ENCODE measurements at regions not wholly inside any gene's neighbourhood (a gene's known extent, or its start where the extent isn't known, plus 50 kb on each side); places are given as distances from the start of the nearest gene placed in this dataset.

DNA sequence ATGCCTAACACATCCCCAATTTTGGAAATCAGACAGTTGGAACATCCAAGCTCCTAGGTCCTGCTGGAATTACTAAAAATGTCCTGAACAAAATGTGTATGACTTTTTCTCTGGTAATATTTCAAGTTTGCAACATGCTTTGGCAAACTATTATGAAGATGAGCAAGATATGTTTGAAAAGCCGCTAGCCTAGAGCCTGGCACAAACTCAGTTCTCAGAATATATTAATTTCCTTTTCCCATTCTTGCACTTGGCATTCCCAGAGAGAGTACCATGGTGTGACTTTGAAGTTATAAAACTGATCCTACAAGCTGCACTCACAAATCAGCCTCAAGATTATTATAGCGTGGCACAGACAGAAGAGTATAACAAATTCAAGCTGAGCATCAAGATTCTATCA is 1031.1 kb downstream of the NTRK3 start:
- Histone ChIP-seq H3K36me3 (ENCODE audit: control insufficient read depth, insufficient read depth, low read length) (no peaks in the 10 kb centered on the region), H3K9me3 (ENCODE audit: control insufficient read depth, insufficient read depth, low read depth, low read length) (no peaks in the 10 kb centered on the region), H3K4me2 (ENCODE audit: extremely low read depth, insufficient read depth, low read length) (no peak overlapping the region), H3K27me3 (ENCODE audit: control insufficient read depth, insufficient read depth, low read length) (no peaks in the 10 kb centered on the region), H4K20me1 (ENCODE audit: control insufficient read depth, extremely low read depth, insufficient read depth, low read length) (no peaks in the 10 kb centered on the region), H3K9ac (ENCODE audit: insufficient read depth, low read length) (no peak overlapping the region), H2AFZ (ENCODE audit: low read length) (no peak overlapping the region), H3K4me3 (replicated peaks in 1 of 4; ENCODE audit: control extremely low read depth in 1 of 4, insufficient read depth in 1 of 4, low read depth in 3 of 4, low read length in 4 of 4) (no peak overlapping the region), H3K4me1 (ENCODE audit: control insufficient read depth, extremely low read depth, insufficient read depth, low read length) (no peaks in the 10 kb centered on the region), H3K79me2 (ENCODE audit: control insufficient read depth, insufficient read depth, low read length) (no peaks in the 10 kb centered on the region), H3K27ac (ENCODE audit: insufficient read depth, low read length) (no peak overlapping the region)
- DNase-seq (ENCODE audit: low read depth in 2 of 2), result no peak
- no peak for TF ChIP-seq EZH2 (IDR thresholded peaks at IDR 0.05; ENCODE audit: low read length, missing control alignments)
- TF ChIP-seq, protein P1, sequence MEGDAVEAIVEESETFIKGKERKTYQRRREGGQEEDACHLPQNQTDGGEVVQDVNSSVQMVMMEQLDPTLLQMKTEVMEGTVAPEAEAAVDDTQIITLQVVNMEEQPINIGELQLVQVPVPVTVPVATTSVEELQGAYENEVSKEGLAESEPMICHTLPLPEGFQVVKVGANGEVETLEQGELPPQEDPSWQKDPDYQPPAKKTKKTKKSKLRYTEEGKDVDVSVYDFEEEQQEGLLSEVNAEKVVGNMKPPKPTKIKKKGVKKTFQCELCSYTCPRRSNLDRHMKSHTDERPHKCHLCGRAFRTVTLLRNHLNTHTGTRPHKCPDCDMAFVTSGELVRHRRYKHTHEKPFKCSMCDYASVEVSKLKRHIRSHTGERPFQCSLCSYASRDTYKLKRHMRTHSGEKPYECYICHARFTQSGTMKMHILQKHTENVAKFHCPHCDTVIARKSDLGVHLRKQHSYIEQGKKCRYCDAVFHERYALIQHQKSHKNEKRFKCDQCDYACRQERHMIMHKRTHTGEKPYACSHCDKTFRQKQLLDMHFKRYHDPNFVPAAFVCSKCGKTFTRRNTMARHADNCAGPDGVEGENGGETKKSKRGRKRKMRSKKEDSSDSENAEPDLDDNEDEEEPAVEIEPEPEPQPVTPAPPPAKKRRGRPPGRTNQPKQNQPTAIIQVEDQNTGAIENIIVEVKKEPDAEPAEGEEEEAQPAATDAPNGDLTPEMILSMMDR (conservative IDR thresholded peaks at IDR 0.05 in 1 of 2, IDR thresholded peaks at IDR 0.05 in 1 of 2; ENCODE audit: low read depth in 1 of 2, low read length in 2 of 2), result no peak

DNA sequence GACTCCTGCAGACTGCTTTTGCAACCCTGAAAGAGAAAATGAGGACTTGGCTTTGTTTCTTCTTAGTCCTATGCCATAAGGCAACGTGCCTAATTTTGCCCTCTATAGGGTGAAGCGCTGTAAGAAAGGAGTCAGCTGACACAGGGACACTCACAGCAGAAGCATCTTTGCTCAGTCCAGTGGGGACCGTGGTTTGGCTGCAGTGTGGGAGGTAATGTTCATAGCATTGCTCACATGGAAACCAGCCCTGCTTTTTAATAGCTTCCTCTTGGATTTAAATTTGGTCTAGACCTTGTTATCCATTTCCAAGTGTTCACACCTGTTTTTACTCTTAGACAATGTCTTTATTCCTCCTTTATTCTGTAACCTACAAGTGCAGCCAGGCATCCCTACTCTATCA is 1032.1 kb downstream of the NTRK3 start:
- Histone ChIP-seq H4K20me1 (ENCODE audit: control insufficient read depth, extremely low read depth, insufficient read depth, low read length) (no peaks in the 10 kb centered on the region), H3K4me1 (ENCODE audit: control insufficient read depth, extremely low read depth, insufficient read depth, low read length) (no peaks in the 10 kb centered on the region), H3K4me3 (replicated peaks in 1 of 4; ENCODE audit: control extremely low read depth in 1 of 4, insufficient read depth in 1 of 4, low read depth in 3 of 4, low read length in 4 of 4) (no peak overlapping the region), H3K79me2 (ENCODE audit: control insufficient read depth, insufficient read depth, low read length) (no peaks in the 10 kb centered on the region), H3K27ac (ENCODE audit: insufficient read depth, low read length) (no peak overlapping the region), H3K4me2 (ENCODE audit: extremely low read depth, insufficient read depth, low read length) (no peak overlapping the region), H3K9me3 (ENCODE audit: control insufficient read depth, insufficient read depth, low read depth, low read length) (no peaks in the 10 kb centered on the region), H2AFZ (ENCODE audit: low read length) (no peak overlapping the region), H3K36me3 (ENCODE audit: control insufficient read depth, insufficient read depth, low read length) (no peaks in the 10 kb centered on the region), H3K9ac (ENCODE audit: insufficient read depth, low read length) (no peak overlapping the region), H3K27me3 (ENCODE audit: control insufficient read depth, insufficient read depth, low read length) (no peaks in the 10 kb centered on the region)
- no peak for TF ChIP-seq EZH2 (IDR thresholded peaks at IDR 0.05; ENCODE audit: low read length, missing control alignments)
- TF ChIP-seq, protein P1 (conservative IDR thresholded peaks at IDR 0.05 in 1 of 2, IDR thresholded peaks at IDR 0.05 in 1 of 2; ENCODE audit: low read depth in 1 of 2, low read length in 2 of 2), result no peak
- DNase-seq (ENCODE audit: low read depth in 2 of 2), result peak in 1 of 2 donors; percentile 86

DNA sequence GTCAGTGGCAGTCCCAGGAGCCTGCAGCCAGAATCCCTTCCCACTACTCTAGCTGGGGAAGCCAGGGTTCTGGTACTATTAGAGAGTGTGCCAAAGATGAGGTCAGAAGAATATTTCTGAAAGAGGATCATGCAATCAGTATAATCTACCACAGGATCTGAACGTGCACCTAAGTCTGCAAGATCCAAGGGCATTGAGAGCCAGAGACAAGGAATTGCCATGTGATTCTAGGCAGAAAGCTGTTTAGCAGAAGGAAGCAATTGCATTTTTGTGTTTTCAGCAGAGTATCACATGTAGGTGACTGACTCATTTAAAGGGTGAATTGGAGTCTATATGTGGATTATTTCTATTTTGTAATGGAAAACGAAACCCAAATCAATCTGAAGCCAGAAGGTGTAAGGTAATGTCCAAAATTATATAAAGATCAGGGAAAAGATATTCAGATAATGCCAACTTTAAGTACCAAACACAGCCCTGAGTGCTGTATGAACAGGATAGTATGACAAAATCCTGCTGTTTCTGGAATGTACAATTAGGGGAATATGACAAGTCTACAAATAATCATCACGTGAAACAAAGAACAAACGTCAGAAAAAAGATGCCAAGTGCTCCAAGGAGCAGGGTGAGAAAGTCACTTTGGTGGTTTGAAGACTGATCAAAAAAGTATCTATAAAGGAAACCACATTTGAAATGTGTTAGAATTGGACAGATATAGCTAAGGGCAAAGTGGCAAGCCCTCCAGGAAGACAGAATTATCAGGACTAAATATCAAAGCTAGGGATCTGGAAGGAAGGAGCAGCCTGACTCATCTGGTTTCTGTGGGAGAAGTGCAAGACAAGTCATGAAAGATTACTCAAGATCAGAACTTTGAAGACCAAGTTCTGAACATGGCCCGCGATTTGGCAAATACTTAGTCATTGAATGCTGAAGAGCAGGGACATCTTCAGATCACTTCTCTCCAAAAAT is 1036.6 kb downstream of the NTRK3 start:
- H3K9me3 ChIP-seq (ENCODE audit: control insufficient read depth, insufficient read depth, low read depth, low read length), result no peaks in the 10 kb centered on the region
- peak in 1 of 2 donors; percentile 75 for DNase-seq (ENCODE audit: low read depth in 2 of 2)
- H3K79me2 ChIP-seq (ENCODE audit: control insufficient read depth, insufficient read depth, low read length), result no peaks in the 10 kb centered on the region
- no peak overlapping the region for H3K27ac ChIP-seq (ENCODE audit: insufficient read depth, low read length)
- H3K4me2 ChIP-seq (ENCODE audit: extremely low read depth, insufficient read depth, low read length), result no peak overlapping the region
- H2AFZ ChIP-seq (ENCODE audit: low read length), result no peak overlapping the region
- no peaks in the 10 kb centered on the region for H3K36me3 ChIP-seq (ENCODE audit: control insufficient read depth, insufficient read depth, low read length)
- no peaks in the 10 kb centered on the region for H3K4me1 ChIP-seq (ENCODE audit: control insufficient read depth, extremely low read depth, insufficient read depth, low read length)
- H3K4me3 ChIP-seq (replicated peaks in 1 of 4; ENCODE audit: control extremely low read depth in 1 of 4, insufficient read depth in 1 of 4, low read depth in 3 of 4, low read length in 4 of 4), result no peak overlapping the region
- H3K9ac ChIP-seq (ENCODE audit: insufficient read depth, low read length), result no peak overlapping the region
- TF ChIP-seq EZH2 (IDR thresholded peaks at IDR 0.05; ENCODE audit: low read length, missing control alignments), result no peak
- TF ChIP-seq, protein P1 (conservative IDR thresholded peaks at IDR 0.05 in 1 of 2, IDR thresholded peaks at IDR 0.05 in 1 of 2; ENCODE audit: low read depth in 1 of 2, low read length in 2 of 2), result no peak
- H4K20me1 ChIP-seq (ENCODE audit: control insufficient read depth, extremely low read depth, insufficient read depth, low read length), result no peaks in the 10 kb centered on the region
- no peaks in the 10 kb centered on the region for H3K27me3 ChIP-seq (ENCODE audit: control insufficient read depth, insufficient read depth, low read length)
